Natural killer cell treated with Interleukin-12 subunit alpha and Interleukin-12 subunit beta and Interleukin-15 and Interleukin-18, amount 100 ng/mL, for 72 hours (primary cell): ENCODE measurements at regions not wholly inside any gene's neighbourhood (a gene's known extent, or its start where the extent isn't known, plus 50 kb on each side); places are given as distances from the start of the nearest gene placed in this dataset.

Experiments
- ATAC-seq, 2 donors: fragments of 150-1000 bp; cut with Tn5 transposase in 1 of 2; sonication (Bioruptor Pico), chemical (Tn5 transposase) in 1 of 2; 2 replicates each; pipeline ENCODE4 v1.10.0; 2021
- DNase-seq: peaks from one replicate; pipeline ENCODE4 v3.0.0; 2022; ENCODE audit warnings: low spot score
- H3K27ac Mint-ChIP-seq, 2 donors: 1 replicate in 1 of 2; 2 replicates in 1 of 2; pipeline ENCODE4 v1.8.0; 2022; ENCODE audit warnings: mixed read lengths in 2 of 2, mild to moderate bottlenecking in 1 of 2, moderate library complexity in 1 of 2
- H3K27me3 Mint-ChIP-seq, 2 donors: 1 replicate in 1 of 2; 2 replicates in 1 of 2; pipeline ENCODE4 v1.8.0; 2022; ENCODE audit warnings: mixed read lengths in 2 of 2
- H3K36me3 Mint-ChIP-seq: one replicate; pipeline ENCODE4 v1.8.0; 2022; ENCODE audit warnings: mixed read lengths
- H3K4me1 Mint-ChIP-seq, 2 donors: 1 replicate in 1 of 2; 2 replicates in 1 of 2; pipeline ENCODE4 v1.8.0; 2022; ENCODE audit warnings: low read depth in 2 of 2, mixed read lengths in 2 of 2, mild to moderate bottlenecking in 1 of 2
- H3K4me3 Mint-ChIP-seq: one replicate; pipeline ENCODE4 v1.8.0; 2022; ENCODE audit warnings: mixed read lengths
- H3K9me3 Mint-ChIP-seq: 2 replicates; pipeline ENCODE4 v1.8.0; 2022; ENCODE audit warnings: mixed read lengths

DNA sequence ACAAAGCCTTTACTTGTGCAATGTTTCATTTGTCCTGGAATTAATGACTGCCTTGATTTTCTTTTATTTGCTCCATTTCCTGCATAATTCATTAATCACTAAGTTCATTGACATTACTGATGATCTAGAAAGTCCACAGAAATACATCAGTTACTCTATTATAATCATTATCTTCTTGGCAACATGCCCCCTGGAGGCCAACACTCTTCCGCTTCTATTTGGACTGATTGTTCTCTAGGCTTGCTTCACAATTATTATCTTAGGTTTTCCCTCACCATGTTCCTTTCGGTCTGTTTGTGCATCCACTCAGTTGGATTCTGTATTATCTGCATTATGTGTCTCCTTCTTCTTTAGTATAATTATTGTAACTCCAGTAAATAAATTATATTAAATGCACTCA lies 461.0 kb upstream of the CDH2 start:
- H3K36me3 Mint-ChIP-seq: peaks cover 11% of the 10 kb centered on the region
- H3K27ac Mint-ChIP-seq: no peak overlapping the region
- no peak for DNase-seq
- no peaks in the 10 kb centered on the region for H3K4me1 Mint-ChIP-seq
- no peaks in the 10 kb centered on the region for H3K27me3 Mint-ChIP-seq
- no peak overlapping the region for H3K4me3 Mint-ChIP-seq
- peaks cover 20% of the 10 kb centered on the region for H3K9me3 Mint-ChIP-seq
- no peak for ATAC-seq

DNA sequence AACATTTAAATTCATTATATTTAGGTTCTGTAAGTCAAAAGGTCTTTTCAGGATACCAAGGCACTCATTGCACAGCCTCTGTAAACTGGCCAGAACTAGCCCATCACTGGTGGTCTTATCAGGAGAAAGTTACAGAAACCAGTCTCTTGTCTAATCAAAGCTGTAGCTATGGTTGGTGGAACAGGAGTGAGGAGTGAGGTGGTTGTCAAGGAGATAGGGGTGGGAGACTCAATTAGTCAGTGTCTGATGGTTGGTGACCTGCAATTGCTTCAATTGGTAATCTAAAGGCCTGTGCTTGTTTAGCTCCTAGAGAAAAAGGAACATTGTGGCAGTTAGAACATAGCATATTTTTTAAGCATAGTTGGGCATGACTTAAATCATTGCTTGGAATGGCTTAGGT lies 458.6 kb upstream of the CDH2 start:
- ATAC-seq: no peak
- peaks cover 15% of the 10 kb centered on the region for H3K9me3 Mint-ChIP-seq

DNA sequence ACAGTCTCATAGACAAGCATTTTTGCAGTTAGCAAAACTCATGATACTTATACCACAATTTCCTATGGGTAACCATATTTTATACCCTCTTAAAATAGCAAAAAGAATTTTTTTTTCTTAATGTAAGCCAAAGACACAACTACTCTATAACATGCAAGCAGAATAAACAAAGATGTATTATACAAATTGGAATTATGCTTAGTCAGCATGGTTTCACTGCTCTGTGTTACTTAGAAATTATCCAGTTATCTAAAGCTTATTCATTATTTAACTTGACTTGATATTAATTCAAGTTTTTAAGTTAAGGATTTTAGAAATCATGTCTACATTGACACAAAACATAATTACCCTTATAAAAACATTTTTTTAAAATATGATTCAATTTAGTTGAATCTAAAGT lies 449.8 kb upstream of the CDH2 start:
- Mint-ChIP-seq H3K4me1 (no peaks in the 10 kb centered on the region), H3K27me3 (no peaks in the 10 kb centered on the region), H3K36me3 (no peaks in the 10 kb centered on the region)

More for the DNA sequence above, 458.6 kb upstream of the CDH2 start:
- Mint-ChIP-seq H3K27me3 (no peaks in the 10 kb centered on the region), H3K4me3 (no peak overlapping the region), H3K36me3 (peaks cover 11% of the 10 kb centered on the region), H3K27ac (no peak overlapping the region), H3K4me1 (no peaks in the 10 kb centered on the region)
- no peak for DNase-seq

DNA sequence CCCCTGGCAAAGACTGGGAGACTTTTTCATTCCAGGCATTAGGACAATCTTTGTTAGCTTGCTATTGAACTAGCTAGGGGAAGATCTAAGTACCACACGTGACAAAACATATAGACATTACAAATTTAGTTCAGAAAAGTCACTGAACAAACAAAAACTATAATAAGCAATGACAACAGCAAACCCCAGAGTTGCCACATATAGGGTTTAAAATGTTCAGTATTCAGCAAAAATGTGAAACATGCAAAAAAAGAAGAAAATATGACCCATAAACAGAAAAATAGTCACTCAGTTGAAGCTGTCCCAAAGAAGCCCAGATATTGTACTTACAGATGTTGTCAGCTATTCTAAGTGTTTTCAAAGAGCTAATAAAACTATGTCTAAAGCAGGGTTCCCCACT lies 431.1 kb upstream of the CDH2 start:
- Mint-ChIP-seq H3K9me3 (peaks cover 3% of the 10 kb centered on the region), H3K4me3 (no peak overlapping the region), H3K27me3 (no peaks in the 10 kb centered on the region), H3K27ac (no peak overlapping the region), H3K36me3 (no peaks in the 10 kb centered on the region), H3K4me1 (no peaks in the 10 kb centered on the region)
- ATAC-seq (no peak), DNase-seq (no peak)

More for the DNA sequence above, 449.8 kb upstream of the CDH2 start:
- no peak overlapping the region for H3K27ac Mint-ChIP-seq
- no peak for ATAC-seq
- no peak for DNase-seq
- H3K4me3 Mint-ChIP-seq: no peak overlapping the region
- no peaks in the 10 kb centered on the region for H3K9me3 Mint-ChIP-seq

DNA sequence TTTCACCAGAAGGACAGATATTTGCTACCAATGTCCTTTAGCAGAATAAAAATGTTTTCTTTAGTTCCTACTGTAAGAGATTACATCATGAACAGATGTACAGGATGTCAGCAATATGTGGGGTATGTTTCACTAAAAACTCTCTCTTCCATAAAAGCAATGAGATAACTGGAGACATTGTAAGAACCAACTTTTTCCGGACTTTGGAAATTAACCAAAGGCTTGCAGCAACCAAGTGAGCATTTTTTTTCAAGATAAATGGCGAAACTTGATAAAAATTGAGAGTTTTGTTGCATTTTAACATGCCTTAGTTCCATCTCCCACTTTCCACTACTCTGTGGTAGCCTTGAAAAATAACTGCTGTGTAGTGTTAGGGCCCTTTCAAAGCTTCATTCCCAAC lies 429.8 kb upstream of the CDH2 start:
- no peak for ATAC-seq
- no peaks in the 10 kb centered on the region for H3K36me3 Mint-ChIP-seq
- no peak for DNase-seq
- no peaks in the 10 kb centered on the region for H3K4me1 Mint-ChIP-seq
- no peak overlapping the region for H3K4me3 Mint-ChIP-seq
- no peak overlapping the region for H3K27ac Mint-ChIP-seq
- H3K9me3 Mint-ChIP-seq: peaks cover 3% of the 10 kb centered on the region
- no peaks in the 10 kb centered on the region for H3K27me3 Mint-ChIP-seq

DNA sequence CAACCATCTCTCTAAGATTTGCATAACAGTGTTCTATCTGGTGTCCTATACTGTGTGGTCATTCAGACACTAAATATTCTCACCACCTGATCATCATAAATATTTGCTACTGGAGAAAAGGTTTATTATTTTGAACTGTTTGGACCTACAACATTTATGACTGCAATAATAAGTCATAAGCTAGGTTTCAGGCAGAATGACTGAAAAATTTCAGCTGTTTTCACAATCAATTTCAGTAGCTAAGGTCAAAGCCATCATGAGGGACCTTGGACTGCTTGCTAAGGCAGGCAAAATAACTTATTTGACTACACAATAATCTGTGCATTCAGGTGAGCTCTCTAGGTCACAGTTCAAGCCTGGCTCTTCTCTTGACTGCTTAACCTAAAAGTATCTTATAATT lies 425.5 kb upstream of the CDH2 start:
- Mint-ChIP-seq H3K9me3 (peaks cover 10% of the 10 kb centered on the region), H3K27ac (no peak overlapping the region), H3K36me3 (peaks cover 13% of the 10 kb centered on the region), H3K4me1 (no peaks in the 10 kb centered on the region), H3K4me3 (no peak overlapping the region), H3K27me3 (no peaks in the 10 kb centered on the region)
- ATAC-seq (no peak), DNase-seq (no peak)

DNA sequence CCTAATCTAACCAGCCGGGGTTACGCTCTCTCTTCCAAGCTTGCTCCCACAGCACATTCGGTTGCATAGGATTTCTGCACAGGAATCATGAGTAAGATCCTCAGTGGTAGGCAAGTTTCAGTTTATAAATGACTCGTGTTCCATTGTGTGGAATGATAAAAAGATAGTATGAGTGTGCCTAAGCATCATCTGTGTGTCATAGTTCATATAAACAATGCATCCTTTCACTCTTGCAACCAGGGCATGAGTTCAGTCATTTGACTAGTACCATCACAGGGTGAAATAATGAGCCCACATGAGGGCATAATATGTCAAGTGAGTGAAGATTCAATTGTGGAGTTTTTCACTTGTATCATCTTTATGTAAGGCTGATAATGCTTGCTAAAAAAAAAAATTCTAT lies 417.1 kb upstream of the CDH2 start:
- no peaks in the 10 kb centered on the region for H3K27me3 Mint-ChIP-seq

DNA sequence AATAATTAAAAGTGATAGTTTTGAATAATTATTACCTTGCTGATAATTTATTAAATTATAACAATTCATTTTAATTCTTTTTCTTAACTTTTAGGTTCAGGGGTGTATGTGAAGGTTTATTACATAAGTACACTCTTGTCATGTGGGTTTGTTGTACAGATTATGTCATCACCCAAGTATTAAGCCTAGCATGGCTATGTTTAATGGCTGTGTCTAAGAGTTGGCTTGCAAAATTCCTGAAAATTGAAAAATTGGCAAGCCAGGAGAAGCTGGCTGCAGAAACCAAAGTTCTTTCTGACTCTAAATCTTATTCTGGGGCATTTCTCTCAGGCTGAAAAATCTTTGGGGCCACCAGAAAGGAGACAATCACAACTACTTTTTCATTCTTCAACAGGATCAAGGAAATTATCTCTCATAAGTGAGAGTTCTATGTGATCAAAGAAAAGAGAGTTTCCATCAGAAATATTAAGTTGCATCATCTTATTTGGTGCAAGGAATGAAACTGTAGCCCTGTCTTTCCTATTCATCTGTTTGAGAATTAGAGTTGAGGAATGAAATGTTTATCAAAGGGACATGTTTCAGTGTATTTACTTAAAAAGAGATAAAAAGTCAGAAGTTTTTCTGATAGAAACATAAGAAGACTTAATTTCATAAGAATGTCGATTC lies 412.1 kb upstream of the CDH2 start:
- no peak for ATAC-seq
- H3K4me1 Mint-ChIP-seq: no peaks in the 10 kb centered on the region
- H3K27me3 Mint-ChIP-seq: no peaks in the 10 kb centered on the region
- no peaks in the 10 kb centered on the region for H3K36me3 Mint-ChIP-seq
- H3K27ac Mint-ChIP-seq: no peak overlapping the region
- H3K4me3 Mint-ChIP-seq: no peak overlapping the region
- DNase-seq: no peak
- H3K9me3 Mint-ChIP-seq: peaks cover 8% of the 10 kb centered on the region

More for the DNA sequence above, 417.1 kb upstream of the CDH2 start:
- H3K36me3 Mint-ChIP-seq: peaks cover 4% of the 10 kb centered on the region
- no peak for DNase-seq
- peaks cover 7% of the 10 kb centered on the region for H3K9me3 Mint-ChIP-seq
- no peak overlapping the region for H3K27ac Mint-ChIP-seq
- no peak for ATAC-seq
- no peak overlapping the region for H3K4me3 Mint-ChIP-seq
- H3K4me1 Mint-ChIP-seq: no peaks in the 10 kb centered on the region

DNA sequence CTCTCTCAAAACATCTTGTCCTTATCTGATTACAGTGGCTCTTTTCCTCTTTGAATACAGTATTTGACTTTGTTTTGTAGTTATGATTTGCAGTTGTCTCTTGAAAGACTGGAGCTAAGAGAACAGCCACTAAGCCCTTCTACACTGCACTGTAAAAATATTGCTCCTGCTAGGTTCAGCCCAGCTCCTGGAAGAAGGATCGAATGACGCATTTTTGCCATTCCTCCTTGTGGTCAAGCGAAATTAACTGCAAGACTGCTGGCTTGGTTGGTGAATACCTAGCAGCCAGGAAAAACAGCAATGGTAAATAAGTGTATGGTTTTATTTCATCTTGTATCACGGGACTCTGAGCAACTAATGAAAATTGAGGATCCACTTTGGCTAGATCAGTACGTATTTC lies 407.8 kb upstream of the CDH2 start:
- H3K4me1 Mint-ChIP-seq: no peaks in the 10 kb centered on the region
- H3K36me3 Mint-ChIP-seq: no peaks in the 10 kb centered on the region
- no peak overlapping the region for H3K4me3 Mint-ChIP-seq

DNA sequence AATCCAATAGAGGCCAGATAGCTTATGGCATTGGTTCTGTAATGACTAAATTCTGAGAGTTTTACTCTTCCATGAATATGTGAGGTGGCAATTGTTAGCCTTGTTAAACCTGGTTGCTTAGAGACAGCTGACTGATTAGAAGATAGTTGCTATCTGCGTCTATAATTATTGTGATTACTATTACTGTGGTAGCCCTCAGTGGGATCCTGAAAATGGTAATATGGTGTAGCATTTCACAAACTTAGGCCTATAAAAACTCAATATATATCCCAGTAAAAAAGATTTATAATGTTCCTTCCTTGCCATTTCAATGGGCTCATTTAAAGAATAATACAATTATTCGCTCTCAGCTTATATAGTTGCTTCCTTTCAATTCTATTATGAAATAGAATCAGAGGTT lies 405.8 kb upstream of the CDH2 start:
- H3K4me1 Mint-ChIP-seq: no peaks in the 10 kb centered on the region
- ATAC-seq (no peak), DNase-seq (no peak)
- no peak overlapping the region for H3K4me3 Mint-ChIP-seq
- no peaks in the 10 kb centered on the region for H3K36me3 Mint-ChIP-seq
- H3K27ac Mint-ChIP-seq: no peak overlapping the region
- no peaks in the 10 kb centered on the region for H3K27me3 Mint-ChIP-seq
- H3K9me3 Mint-ChIP-seq: peaks cover 3% of the 10 kb centered on the region

More for the DNA sequence above, 407.8 kb upstream of the CDH2 start:
- Mint-ChIP-seq H3K27ac (no peak overlapping the region), H3K9me3 (peaks cover 3% of the 10 kb centered on the region), H3K27me3 (no peaks in the 10 kb centered on the region)
- ATAC-seq: no peak
- no peak for DNase-seq

DNA sequence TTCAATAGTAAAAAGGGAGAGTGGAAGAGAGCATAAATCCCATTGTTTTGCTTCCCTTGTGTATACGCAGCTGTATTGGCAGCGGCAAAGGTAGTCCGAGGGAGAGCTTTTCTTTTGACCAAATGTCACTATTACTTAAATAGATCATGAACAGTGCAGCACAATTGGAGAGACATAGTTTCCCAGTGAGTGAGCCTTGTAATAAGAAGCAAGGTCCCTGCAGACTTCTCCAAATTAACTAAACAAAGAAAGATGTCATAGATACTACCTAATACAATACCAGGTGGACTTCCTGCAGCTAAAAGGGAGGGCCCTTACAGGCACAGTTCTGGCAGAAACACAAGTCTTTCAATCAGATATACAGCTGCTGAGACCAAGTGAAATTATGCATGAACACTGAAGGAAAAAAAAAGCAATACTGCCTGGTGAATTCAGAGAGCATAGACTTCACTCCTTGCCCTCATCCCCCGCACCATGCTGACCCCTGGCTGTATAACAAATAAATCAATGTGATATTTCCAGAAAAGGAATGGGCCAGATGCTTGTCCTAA lies 404.7 kb upstream of the CDH2 start:
- Mint-ChIP-seq H3K4me3 (no peak overlapping the region), H3K36me3 (no peaks in the 10 kb centered on the region), H3K9me3 (no peaks in the 10 kb centered on the region), H3K4me1 (no peaks in the 10 kb centered on the region), H3K27ac (no peak overlapping the region), H3K27me3 (no peaks in the 10 kb centered on the region)
- ATAC-seq (no peak), DNase-seq (no peak)

DNA sequence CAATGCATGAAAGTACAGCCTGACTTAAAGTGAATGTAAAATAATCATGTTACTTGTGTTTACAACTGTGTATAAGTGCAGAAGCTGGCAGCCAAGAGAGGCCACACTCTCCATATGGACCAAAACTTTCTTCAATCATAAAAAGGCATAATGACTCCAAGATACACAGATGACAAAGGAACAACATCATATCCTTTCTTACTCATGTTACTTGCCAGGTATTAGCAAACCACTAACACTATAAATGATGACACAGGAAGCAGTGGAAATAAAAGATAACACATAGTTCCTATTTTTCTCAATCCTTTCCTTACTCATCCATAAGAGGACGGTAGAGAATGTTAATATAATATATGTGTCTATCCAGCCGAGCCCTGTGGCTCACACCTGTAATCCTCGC lies 400.0 kb upstream of the CDH2 start:
- H3K27me3 Mint-ChIP-seq: no peaks in the 10 kb centered on the region
- DNase-seq: no peak
- H3K9me3 Mint-ChIP-seq: peaks cover 2% of the 10 kb centered on the region
- ATAC-seq: no peak
- no peaks in the 10 kb centered on the region for H3K4me1 Mint-ChIP-seq
- H3K27ac Mint-ChIP-seq: no peak overlapping the region
- no peaks in the 10 kb centered on the region for H3K36me3 Mint-ChIP-seq
- H3K4me3 Mint-ChIP-seq: no peak overlapping the region

DNA sequence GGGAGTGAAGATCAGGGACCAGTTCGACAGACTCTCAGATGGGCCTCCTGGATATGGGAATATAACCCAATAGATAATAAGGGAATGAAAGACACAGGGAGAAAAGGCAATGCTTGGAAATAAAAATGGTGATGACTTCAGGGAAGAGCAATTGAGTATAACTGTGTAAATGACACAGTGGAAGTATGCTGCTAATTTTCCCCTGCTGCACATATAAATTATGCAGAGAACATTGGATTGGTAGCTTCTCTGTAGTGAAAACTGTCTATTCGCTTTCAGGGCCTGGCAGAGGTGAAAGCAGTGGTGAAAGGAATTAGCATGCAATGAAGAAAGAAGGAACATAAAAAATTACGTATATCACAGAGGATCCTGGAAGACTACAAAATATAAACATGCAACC lies 398.2 kb upstream of the CDH2 start:
- H3K4me1 Mint-ChIP-seq: no peaks in the 10 kb centered on the region
- H3K27ac Mint-ChIP-seq: no peak overlapping the region
- no peaks in the 10 kb centered on the region for H3K27me3 Mint-ChIP-seq
- peaks cover 4% of the 10 kb centered on the region for H3K9me3 Mint-ChIP-seq
- ATAC-seq (no peak), DNase-seq (no peak)
- H3K4me3 Mint-ChIP-seq: no peak overlapping the region
- H3K36me3 Mint-ChIP-seq: no peaks in the 10 kb centered on the region

DNA sequence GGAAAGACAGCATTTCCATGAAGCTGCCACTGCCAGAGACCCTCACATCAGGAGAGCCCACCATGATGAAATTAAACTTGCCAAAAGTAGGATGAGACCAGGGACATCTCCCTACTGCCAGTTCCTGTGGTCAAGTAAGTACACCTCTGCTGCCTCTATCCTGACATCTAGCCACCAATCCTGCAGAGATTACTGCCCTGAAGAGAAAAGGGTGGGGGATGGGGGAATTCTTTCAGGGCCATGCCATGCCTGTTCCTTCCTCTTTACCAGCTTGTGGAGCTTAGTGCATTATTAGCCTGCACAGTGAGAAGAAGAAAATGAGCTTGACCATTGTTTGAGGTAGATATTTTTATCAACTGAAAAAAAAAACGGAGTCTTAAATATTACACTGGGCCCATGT lies 397.2 kb upstream of the CDH2 start:
- ATAC-seq (no peak), DNase-seq (no peak)
- no peaks in the 10 kb centered on the region for H3K4me1 Mint-ChIP-seq
- peaks cover 4% of the 10 kb centered on the region for H3K9me3 Mint-ChIP-seq
- no peak overlapping the region for H3K27ac Mint-ChIP-seq
- no peak overlapping the region for H3K4me3 Mint-ChIP-seq
- no peaks in the 10 kb centered on the region for H3K36me3 Mint-ChIP-seq
- no peaks in the 10 kb centered on the region for H3K27me3 Mint-ChIP-seq

DNA sequence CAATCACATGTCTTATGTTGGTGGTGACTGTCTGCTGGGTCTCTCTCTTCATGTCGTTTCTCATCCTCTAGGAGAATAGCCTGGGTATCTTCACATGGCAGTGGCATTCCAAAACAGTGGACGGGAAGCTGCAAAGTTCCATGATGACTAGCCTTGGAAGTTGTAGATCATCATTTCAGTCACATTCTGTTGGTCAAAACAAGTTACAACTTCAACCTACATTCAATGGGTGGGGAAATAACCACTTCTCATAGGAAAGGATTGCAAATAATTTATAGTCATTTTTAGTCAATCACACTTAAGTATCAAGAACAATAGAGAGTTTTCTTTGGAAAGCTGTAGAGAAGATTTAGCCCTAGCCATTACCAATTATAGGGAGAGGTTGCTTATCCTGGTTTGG lies 395.0 kb upstream of the CDH2 start:
- no peak for ATAC-seq
- H3K36me3 Mint-ChIP-seq: no peaks in the 10 kb centered on the region
- H3K9me3 Mint-ChIP-seq: peaks cover 4% of the 10 kb centered on the region
- no peak for DNase-seq
- H3K4me1 Mint-ChIP-seq: no peaks in the 10 kb centered on the region
- H3K4me3 Mint-ChIP-seq: no peak overlapping the region
- no peak overlapping the region for H3K27ac Mint-ChIP-seq
- no peaks in the 10 kb centered on the region for H3K27me3 Mint-ChIP-seq
